Myocyte (in vitro differentiated cells): ENCODE measurements at regions not wholly inside any gene's neighbourhood (a gene's known extent, or its start where the extent isn't known, plus 50 kb on each side); places are given as distances from the start of the nearest gene placed in this dataset.

ENCODE experiments used
- DNase-seq: peaks from one replicate; pipeline ENCODE4 v3.0.0-alpha.2; 2012; ENCODE audit warnings: low read depth

DNA sequence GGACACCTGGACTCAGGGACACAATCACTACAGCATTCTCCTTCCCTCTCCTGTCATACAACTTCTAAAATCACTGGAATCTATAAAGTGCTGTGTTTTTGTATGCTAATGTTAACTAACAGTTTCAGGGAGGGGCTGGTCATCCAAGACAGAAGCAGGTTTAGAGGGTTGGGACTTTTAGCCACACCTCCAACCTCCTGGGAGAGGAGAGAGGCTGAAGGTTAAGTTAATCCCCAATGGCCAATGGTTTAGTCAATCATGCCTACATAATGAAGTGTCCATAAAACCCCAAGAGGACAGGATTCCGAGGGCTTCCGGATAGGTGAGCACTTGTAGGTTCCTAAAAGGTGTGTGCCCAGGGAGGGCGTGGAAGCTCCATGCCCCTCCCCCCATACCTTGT, 219.3 kb upstream of the CTNNB1 start:
- no peak for DNase-seq

DNA sequence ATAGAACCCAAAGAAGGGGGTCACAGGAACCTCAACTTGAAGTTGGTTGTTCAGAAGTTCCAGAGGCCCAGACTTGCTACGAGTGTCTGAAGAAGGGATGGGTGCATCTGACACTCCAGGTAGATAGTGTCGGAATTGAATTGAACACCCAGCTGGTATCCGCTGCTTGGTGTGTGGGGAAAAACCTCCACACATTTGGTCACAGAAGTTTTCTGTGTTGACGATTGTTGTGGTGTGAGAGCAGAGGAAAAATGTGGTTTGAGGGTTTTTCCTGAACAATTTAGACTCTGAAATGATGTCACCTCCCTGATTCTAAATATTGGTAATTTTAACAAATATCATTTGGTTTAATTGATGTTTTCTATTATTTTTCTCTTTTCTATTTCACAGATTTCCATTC, 218.8 kb upstream of the CTNNB1 start:
- no peak for DNase-seq

DNA sequence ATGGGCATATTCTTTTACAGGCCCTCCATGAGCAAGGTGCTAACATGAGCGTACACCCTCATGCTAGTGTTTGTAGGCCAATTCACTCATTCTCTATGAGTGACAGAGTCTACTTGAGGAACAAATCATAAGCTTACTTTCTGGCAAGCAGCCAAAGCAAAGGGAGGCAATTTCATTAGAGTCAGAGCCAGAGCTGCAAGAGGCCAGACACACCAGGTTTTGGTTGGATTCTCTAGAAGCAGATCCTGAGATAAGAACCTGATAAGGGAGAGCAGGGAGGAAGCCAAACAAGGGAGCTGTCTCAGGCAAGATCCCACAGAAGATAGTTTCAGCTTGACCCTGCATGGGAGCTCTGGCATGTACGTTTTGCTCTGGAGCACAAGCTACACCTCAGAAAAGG, 214.1 kb upstream of the CTNNB1 start:
- no peak for DNase-seq

DNA sequence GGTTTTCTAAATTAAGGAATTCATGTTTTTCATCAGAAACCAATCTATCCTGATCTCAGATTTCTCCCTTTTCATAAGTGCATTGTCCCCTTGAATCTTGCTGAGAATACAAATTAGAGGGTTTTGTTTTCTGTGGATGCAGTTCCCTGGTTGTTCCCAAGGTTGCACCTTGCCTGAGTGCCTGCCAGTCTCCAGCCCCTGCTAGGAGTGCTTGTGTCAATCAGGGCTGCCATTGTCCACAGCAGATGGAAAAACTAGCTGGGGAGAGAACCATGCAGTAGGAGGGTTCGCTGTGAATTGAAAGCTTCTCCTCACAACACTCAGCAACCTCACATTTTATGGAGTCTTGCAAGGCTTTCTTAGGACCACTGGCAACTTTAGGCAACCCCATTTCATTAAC, 210.8 kb upstream of the CTNNB1 start:
- DNase-seq, result no peak

DNA sequence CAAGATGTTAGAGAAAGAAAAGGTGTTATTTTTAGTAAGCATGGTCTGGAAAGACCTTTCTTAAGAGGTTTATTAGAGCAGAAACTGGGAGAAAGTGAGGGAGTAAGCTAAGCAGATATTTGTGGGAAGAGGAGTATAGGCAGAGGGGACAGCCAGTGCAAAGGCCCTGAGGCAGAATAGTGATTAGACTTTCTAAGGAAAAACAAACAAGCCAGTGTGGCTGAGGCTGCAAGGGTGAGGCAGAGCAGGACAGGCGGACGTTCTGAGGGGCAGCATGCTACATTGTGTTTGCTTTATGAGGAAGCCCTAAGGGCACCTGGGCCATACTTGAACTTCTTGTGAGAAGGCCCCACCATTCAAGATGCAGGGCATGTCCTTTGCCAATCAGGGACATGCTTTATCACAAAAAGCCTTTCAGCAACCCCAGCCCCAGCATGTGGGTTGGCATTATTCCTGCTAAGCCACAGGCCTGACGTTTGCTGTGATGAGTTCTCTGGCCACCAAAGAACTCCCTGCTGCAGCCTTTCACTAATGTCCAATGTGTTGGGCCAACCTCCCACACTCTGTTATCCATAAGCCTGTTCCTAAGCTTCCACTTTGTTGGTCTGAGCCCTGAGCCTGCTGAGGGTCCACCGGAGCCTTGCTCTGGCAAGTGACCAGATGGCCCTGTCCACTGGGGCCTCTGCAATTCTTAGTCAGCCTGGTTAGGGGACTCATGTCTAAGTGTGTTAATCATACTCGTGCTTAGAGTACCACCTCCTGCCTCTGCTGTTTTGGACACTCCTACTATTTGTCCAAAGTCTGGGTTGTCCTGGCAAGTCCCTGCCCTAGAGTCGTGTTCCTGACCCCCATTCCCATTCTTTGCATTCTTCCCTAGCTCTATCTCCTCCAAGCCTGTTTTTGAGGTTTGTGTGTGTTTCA, 209.9 kb upstream of the CTNNB1 start:
- peak; percentile 49 for DNase-seq

DNA sequence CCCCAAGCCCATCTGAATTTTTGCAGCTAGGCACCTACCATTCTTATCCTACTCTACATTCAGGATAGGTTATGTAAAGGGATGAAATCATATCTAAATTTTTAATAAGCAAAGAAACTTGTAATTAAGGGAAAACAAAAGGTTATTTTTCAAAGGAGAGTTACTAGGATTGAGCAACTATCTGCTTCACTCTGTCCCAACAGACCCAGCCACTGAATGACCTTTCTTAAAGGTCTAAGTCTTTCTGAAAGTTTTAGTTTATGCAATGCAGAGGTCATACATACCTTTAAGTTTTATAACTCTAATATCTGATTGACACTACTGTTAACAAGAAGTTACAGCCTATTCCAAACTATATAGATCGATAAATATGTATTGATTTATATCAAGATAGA, 209.2 kb upstream of the CTNNB1 start:
- DNase-seq, result no peak

DNA sequence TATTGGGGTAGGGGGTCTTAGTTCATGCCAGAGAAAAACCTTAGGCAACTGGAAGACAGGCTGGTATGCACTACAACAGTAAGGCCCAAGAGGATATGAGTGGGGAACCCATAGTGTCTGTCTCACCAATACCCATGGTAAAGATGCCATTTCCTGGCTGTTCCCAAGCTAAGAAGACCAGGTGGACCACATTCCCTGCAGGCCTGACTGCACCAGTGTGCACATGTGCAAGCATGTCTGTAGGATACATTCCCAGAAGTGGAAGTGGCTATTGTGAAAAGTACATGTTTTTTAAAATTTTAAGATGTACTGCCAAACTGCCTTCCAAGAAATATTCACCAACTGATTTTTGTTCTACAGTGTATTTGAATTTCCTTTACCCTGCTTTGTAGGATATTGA, 207.3 kb upstream of the CTNNB1 start:
- no peak for DNase-seq

DNA sequence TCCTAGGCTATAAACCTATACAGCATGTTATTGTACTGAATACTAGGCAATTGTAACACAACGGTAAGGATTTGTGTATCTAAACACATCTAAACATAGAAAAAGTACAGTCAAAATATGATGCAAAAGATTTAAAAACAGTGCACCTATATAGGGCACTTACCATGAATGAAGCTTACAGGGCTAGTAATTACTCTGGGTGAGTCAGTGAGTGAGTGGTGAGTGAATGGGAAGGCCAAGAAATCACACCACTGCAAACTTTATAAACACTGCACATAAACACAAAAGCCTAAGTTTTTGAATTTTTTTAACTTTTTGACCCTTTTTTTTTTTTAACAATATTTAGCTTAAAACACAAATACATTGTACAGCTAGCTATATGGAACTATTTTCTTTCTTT, 204.7 kb upstream of the CTNNB1 start:
- no peak for DNase-seq

DNA sequence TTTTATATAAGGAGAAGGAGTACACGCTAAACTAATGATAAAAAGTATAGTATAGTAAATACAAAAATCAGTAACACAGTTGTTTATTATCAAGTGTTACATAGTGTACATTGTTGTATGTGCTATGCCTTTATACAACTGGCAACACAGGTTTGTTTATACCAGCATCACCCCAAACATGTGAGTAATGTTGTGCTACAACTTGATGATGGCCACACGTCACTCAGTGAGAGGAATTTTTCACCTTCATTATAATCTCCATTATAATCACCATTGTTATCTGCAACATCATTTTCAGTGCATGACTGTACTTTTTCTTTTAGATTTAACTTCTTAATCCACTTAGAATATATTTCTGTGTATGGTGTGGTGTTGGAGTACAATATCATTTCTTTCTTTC, 204.0 kb upstream of the CTNNB1 start:
- DNase-seq, result no peak

DNA sequence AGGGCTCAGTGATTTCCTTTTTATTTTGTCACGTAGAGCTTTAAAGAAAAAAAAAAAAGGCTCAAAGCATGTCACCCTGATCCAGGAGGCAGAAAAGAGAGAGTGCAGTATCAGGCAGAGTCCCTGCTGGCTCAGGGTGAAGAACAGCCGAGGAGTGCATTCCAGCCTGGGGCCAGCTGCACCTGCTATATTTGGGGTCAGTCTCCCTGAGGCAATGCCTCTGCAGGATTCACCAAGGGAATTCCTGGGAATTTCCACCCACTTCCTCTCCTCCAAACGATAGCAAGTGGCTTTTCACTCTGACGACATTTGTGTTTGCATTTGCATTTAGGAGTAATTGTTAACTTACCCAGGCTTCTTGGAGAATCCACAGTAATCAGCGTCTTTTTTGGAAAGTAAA, 202.9 kb upstream of the CTNNB1 start:
- DNase-seq, result peak; percentile 87

DNA sequence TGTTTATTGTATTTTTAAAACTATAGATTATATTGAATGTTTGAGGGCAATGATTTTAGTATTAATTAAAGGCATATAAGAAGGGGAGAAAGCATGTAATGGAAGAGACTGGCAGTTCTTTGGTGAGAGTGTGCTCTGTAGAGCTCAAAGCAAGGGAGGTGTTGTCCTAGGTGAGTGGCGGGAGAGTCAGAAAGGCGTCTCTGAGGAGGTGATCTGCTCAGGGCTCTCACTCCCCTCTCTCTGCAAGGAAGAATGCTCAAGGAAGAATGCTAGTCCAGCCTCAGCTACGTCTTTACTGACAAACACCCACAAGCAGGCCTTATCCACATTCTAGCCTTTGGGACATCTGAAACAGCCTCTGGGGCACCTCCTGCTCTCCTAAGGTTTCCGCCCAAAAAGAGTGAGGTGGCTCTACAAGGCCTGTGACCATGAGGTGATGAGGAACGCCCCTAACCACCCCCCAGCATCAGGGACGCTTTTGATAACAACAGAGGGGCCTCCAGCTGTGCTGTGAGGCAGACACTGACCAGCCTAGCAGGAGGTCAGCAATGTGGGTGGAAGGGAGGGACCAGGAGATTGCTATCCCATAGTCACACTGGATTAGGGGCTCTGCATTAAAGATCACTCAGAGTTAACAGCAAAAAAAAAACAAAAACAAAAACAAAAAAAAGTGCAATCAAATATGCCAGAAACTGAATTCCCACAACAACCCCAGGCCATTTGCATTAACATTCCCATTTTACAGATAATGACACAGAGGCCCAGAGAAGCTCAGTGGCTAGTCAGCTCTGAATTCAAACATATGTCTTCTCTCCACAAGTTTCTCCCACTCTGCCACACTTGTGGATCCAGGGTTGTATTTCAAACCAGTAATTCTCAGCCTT, 202.2 kb upstream of the CTNNB1 start:
- DNase-seq, result no peak

DNA sequence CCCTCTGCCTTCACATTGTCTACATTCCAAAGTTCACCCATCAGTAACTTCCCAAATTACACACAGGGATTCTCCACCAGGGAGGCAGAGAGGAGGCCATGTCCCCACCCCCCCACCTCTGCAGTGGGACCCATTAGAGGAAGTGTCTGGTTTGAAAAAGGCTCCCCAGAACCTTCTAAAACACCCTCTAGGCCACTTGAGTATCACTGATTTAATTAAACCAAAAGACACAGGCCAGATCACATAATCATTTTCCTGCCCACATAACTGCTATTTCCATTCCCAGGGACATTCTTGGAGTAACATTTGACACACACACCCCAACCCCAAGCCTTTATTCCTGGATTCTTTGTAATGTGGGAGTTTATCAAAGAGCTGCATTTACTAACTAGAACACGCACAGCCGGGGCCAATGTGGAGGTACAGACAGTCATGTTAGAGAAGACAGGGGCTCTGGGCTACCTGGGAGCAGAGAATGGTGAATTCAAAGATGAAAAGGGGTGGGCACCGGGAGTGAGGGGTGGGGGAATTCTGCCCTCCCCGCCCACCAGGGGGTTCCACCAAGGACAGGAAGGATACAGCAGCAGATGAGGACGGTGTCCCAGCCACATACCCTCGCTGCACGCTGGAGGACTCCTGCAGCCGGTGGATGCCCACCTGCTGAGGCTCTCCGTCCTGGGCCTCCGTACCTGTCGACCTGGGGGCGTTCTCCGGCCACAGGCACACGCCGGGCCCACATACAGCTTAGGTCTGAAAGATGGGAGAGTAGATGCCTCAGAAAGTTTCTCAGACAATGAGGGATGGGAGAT, 201.4 kb upstream of the CTNNB1 start:
- peak; percentile 82 for DNase-seq

DNA sequence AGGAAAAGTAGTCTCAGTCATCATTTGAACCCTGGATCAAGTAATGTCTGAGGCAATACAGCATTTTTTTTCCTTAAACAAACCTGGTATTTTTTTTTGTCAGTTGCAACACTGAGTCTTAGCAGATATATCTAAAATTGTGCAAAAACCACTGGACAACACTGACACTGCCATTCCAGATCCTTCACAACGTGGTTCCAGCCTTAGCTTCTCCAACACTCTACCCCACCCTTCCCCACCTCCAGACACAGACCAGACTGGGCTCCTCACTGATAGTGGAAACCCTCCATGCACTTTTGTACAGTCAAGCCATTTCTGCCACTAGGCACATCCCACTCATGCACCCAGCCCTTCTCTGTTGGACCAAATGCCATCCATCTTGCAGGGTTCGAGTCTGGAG, 199.6 kb upstream of the CTNNB1 start:
- no peak for DNase-seq

DNA sequence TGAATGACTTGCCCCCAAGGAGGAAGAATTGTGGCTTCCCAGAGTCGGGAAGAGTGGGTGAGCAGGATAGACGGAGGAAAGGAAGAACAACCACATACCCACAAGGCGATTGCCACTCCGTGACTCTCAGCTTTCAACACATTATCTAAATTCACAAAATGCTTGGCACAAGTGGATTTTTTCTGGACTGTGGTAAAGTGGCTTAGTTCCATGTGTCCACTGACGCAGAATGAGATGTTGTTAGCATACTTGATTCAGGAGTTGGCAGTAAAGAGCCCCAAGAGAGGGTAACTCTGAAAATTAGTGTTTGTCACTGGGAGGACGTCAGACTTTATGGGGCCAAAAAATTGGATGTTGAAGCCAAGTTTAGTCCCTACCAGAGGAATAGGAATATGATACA, 198.8 kb upstream of the CTNNB1 start:
- peak; percentile 65 for DNase-seq

DNA sequence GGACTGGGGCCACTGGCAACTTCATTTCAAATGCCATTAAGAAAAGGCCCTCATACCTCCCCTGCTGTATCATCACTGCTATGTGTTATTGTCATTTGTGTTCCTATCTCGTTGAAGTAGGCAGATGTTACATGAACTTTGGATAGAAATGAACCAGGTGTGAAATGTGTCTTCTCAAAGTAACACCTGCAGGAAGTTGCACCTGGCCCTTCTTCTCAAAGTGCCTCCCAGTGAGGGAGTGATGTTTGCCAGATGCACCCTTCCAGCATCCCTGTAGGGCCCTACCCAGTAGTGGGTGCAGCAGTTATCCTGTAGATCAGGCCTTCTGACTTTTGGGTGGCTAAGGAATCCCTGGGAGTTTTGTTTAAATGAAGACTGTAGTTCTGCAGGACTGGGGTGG, 197.7 kb upstream of the CTNNB1 start:
- no peak for DNase-seq

DNA sequence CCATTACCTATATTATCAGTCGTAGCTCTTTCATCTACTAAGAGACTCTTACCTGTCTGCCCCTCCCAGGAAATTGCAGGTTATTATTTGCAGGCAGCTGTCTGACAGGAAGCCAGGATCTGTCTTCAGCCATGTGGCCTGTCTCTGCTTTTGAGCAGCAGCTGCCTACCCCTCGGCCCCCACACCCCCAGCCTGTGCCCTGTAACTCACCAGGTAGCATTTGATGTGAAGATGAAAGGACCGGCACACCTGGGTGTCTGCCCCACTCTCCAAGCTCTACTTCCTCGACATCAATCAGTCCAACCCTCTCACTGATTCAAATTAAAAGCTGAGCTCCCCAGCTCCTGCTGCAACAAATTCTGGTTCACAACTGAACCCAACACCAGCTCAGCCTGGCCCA, 197.2 kb upstream of the CTNNB1 start:
- DNase-seq, result no peak

DNA sequence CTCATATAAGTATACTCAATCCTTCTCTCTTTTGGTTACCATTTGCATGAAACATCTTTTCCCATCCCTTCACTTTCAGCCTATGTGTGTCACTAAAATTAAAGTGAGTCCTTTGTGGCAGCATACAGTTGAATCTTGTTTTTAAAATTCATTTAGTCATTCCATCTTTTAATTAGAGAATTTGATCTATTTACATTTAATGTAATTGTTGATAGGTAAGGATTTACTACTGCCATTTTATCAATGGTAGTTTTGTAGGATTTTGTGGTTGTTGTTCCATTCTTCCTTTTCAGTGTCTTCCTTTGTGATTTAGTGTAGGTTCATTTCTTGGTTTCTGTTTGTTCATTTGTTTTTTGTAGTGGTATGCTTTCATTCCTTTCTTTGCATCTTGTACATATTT, 191.9 kb upstream of the CTNNB1 start:
- DNase-seq, result no peak

DNA sequence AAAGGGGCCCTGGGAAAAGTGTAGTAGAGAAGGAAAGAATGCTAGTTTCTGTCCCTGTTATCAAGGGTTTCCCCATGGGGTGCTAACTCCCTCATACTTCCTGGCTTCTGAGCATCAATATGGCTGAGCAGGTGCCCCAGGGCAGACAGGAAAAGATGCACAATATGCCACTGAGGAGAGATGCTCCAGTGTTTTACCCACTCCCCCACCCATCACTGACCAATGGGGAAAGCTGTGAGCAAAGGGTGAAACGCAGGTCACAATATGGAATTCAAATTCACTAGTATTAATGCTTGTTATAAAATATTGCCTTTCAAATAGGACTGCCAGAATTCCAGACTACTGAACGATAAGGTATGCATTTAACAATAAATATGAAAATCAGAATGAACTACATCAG, 187.5 kb upstream of the CTNNB1 start:
- no peak for DNase-seq

DNA sequence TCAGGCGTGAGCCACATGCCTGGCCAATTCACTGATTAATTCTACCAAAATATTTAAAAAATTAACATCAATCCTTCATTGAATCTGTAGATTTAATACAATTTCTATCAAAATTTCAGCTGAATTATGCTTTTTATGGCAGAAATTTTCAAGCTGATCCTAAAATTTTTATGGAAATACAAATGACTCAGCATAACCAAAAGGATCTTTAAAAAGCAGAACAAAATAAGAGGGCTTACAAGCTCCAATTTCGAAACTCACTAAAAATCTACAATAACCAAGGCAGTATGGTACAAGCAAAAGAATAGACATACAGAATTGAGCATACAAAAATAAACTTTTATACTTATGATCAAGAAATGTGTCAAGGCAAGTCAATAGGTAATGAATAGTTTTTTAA, 180.4 kb upstream of the CTNNB1 start:
- DNase-seq, result no peak

DNA sequence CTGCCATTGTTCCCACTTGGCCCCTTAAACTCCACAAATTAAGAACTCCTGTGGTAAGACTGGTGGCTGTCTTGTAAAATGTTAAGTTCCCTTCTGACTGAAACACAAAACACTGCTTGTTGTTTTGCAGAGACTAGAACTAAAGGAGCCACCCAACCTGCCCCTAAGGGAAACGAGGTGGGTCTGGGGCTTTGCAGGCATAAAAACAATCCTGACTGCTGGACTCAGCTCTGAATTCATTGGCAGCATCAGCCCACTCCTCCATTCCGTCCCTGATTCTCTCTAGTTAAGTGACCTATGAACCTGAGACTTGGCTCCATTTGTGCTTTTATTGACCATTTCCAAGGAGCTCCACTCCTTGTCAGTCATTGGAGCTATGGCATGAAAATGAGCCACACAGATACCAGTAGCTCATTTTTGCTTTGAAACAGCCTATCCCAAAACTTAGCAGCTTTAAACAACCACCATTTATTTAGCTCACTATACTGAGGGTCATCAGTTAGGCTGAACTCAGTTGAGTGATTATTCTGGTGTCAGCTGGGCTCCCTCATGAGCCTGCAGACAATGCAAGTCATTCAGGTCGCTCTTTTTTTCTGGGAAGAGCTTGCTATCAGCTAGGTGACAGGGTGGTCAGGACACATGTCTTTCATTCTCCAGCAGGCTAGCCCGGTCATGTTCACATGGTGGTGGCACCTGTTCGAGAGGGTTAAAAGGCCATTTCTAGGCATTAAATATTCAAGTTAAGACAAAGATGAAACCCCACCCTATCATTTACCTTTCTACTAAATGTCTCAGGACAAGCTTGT, 175.1 kb upstream of the CTNNB1 start:
- no peak for DNase-seq
